RPMI7951 (cell line): ENCODE measurements at regions not wholly inside any gene's neighbourhood (a gene's known extent, or its start where the extent isn't known, plus 50 kb on each side); places are given as distances from the start of the nearest gene placed in this dataset.
A peak's percentile ranks its signal among the peaks of the same experiment; 100 is the strongest.
"Not testable (repeated sequence)": the region's sequence is repeated elsewhere in the genome, so short reads cannot be mapped to it uniquely, and the experiment has no call there.

Source experiments
- DNase-seq: peaks from one replicate; pipeline ENCODE4 v3.0.0-alpha.2; 2012; ENCODE audit warnings: low read depth

DNA sequence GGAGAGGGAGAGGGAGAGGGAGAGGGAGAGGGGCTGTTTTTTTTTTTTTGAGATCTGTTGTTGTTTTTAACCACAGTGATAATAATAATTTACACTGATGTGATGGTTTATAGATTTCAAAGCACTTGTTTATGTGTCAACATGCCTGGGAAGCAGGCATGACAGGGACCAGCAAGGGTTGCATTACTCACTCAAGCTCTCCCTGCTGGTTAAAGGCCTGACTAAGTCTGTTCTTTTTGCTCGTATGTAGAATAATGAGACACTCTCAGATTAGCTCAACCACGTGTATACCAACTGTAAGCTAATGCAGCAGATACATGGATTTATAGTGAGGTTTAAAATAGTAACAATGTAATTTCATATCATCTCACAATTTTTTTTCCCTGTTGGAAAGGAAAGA lies 134.6 kb upstream of the BOD1L1 start:
- no peak for DNase-seq

DNA sequence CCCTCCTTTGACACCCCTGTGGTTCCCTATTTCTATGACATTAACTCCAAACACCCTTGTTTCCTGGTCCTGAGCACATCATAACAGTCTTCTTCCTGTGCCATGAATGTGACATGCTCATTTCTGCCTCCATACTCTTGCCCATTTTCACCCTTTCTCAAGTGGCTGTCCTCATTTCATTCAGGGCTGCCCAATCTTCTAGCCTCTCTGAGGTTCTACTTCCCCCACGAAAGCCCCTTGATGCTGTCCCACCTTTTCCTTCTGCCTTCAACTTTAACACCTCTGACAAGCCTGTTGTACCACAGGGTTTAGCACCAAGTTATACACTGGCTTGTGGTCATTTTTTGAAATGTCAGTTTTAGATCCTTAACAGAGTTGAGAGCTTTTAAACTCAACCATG lies 136.2 kb upstream of the BOD1L1 start:
- no peak for DNase-seq

DNA sequence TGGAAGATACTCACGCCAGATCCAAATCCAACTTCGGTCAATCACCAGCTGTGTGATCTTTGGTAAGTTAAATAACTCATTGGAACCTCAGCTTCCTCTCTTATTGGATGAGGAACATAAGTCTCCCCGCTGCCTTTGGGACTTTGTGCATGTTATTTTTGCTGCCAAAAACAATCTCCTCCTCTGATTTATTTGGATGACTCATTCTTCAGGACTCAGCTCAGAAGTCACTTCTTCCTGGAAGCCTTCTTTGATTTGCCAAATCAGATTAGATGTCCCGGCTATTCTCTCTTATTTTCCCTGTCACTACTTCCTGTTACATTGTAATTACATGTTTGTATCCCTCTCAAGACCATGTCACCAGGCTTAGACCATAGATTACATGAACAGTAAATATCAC lies 138.0 kb upstream of the BOD1L1 start:
- peak; percentile 8 for DNase-seq

DNA sequence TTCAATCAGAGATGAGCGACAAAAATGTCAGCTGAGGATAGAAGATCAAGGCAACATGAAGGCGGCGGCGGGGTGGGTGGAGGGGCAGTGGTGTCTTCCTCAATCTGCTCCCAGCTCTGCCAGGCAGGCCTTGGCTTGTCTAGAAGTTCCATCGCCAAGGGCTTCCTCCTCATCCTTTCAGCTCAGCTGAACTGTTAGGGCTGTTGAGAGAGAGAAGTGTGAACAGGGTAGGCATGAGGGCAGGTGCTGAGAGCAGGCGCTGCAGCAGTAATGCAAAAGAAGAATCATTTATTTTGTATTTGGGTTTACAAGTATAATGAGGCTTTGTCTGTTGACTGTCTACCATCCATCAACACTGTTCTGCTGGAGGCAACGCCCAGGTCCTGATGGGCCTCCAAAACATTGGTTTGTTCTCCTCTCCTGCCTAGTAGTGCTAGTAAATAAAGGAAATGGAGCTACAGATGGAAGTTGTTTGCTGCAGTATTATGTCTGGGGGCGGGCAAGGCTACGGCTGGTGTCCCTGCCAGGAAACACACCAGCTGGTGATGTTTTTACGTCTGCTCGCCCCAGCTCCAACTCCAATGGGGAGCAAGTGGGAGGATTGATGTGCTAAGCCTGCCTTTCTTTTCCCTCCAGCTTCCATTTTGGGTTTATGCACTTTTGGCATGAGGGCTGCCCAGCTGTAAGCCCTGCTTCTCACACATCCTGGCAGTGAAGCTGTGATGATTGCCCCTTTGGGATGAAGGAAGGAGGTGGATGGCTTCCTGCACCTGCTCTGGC lies 139.4 kb upstream of the BOD1L1 start:
- peak; percentile 3 for DNase-seq

DNA sequence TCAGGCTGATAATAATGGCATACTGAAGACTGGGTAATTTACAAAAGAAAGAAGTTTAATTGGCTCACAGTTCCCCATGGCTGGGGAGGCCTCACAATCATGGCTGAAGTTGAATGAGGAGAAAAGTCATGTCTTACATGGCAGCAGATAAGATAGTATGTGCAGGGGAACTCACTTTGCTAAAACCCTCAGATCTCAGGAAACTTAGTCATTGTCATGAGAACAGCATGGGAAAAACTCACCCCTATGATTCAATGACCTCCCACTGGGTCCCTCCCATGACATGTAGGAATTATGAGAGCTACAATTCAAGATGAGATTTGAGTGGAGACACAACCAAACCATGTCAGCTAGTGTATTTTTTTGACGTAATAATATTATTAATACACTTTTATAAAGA lies 149.8 kb upstream of the BOD1L1 start:
- no peak for DNase-seq

DNA sequence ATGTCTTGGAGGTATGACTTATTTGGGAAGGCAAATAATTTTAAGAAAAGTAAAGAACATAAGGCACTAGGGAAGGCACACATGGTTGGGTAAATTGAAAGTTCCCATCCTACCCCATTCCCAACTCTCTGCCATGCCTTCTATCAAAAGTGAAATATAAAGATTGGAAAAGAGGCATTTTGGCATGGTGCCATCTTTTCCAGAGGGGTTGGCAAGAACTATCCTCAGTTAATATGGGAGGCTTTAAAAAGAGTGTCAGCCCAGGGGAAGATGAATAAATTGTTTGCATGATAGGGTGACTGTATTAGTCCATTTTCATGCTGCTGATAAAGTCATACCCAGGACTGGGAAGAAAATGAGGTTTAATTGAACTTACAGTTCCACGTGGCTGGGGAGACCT lies 150.8 kb upstream of the BOD1L1 start:
- no peak for DNase-seq

DNA sequence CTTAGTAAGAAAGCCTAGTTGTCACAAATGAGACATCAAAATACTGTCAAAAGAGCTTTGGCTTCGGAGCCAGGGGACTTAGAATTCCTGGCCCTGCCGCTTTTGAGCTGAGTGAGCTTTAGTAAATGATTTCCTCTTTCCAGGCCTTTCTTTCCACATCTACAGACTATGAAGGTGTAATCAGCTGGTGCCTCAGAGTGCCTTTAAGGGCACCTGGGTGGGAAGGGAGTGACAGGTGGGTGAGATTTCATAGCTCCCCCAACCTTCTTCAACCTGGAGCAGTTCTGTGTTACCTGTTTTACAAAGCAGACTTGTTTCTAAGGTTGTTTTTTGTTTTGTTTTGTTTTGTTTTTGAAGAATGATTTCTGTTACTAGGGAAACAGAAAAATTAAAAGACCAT lies 154.7 kb upstream of the BOD1L1 start:
- no peak for DNase-seq

DNA sequence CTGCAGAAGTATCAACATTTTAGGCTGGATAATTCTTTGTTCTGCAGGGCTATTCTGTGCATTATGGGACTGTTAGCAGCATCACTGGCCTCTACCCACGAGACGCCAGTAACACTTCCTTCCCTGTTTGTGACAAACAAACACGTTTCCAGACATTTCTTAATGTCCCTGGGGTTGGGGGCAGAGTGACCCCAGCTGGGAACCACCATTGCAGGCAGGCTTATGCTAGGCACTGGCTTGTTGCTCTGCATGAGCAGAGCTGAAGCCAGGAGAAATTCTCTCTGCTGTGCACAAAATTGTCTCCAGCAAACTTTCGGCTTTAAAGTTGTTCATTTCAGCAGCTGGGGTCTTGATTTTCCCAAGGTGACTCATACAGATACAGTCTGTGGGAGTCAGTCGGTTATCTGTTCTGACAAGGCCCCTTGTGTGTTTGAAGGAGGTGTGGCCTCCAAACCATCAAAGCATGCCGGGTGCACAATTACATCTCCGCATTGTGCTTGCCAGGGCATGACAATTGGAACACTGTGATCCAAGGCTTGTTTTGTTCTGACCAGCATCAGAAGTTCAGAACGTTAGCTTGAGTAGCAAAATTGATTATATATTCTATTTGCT lies 156.4 kb upstream of the BOD1L1 start:
- DNase-seq, result peak; percentile 71

DNA sequence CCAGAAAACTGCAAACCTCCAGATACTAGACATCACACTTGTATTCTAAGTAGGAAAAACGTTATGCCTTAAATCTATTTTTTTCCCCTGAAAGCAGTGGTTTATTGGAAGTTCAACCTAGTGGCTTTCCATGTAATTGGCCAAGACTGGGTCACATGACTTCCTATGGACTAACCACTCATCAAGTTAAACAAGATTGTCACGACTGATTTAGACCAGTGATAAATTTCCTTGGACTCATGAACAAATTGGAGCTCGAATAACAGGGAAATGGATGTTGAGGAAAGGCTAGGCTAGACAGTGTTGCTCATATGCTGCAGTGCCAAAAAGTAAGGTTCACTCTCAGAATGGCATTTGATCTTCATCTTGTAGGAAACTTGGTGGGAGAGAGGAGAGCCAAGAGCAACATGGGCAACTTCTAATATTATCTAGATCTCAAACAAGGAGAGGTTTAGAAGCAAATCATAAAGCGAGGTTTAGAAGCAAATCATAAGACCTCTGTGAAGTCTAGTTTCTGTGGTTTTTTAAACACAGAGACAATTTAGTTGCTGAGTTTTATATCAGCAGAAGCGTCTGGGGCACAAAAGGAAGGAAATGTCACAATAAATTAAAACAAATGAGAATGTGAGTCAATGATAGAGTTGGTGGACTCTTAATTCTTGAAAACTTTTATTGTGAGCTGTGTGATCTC lies 165.6 kb upstream of the BOD1L1 start:
- no peak for DNase-seq

DNA sequence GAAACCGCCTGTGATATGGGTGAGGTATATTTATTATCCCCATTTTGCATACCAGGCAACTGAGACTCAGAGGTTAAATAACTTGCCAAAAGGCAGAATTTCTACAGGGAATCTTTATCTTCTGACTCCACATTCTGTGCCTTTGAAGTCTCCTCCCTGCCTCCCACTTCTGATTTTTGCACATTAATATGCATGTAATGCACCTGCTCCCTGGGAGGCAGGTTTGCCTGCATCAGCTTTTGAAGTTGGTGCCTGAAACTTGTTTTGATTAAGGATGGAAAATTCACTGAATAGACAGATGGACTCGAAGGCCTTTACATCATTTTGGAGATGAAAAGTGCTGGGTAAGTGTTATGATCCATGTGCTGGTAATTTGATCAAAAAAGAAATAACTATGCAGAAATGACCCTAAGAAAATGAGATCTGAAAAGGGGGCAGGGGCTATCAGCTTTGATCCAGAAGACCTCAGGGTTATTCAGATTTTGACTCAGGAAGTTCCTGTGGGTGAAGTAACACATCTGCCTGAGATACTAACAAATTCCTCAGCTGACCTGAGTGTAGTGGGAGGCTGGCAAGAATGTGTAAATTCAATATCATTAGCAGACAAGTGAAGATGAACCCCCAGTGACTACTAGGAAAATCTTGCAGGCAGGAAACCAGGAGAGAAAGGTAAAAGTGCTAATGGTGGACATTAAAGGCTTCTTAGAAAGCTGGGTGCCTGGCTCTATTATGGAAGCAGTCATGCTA lies 167.5 kb upstream of the BOD1L1 start:
- no peak for DNase-seq

DNA sequence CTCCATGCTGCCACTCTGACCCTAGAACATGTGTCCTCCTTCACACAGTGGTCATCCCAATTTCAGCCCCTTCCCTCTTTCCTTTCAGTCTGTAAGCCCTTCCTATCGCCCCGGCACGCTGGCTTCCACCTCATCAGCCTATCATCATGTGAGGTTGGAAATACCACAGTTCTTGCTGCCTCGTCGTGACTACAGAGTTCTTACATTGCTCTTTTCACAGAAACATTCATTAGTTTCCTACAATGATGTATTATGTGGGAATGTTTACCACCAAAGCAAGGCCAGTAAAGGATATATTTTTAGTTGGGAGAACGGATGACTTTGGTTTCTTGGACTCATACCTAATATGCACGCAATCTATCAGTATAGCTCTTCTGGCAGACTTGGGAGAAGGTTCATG lies 169.5 kb upstream of the BOD1L1 start:
- no peak for DNase-seq

DNA sequence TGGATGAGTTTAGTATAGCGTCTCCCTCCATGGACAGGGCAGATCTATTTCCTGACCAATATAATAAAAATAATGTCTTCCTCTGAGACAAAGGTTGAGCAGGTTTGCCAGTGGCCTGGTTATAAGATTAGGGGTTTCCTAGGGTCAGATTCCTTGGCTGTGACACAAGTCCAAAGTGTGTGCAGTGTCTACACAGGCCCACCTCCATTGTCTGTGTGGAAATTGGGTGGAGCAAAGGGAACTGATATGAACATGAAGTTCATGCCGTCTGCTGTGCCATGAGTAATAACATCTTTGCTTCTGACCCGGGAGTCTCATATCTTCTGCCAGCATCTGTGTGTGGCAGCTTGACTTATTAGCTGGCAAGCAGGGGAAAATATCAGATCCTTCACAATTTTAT lies 187.7 kb upstream of the BOD1L1 start:
- DNase-seq, result no peak

DNA sequence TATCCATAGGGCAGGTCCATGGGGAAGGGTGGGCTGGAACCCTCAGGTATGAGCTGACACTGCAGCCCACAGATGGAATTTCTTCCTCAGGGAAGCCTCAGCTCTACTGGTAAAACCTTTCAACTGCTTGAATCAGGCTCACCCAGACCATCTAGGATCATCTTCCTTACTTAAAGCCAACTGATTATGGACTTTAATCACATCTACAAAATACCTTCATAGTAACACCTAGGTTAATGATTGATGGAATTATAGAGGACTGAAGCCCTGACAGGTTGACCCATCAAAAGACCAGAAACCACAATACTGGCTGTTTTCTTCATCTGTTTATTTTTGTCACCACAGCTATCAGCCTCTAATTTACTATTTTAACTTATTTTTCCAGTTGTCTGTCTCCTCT lies 188.9 kb upstream of the BOD1L1 start:
- no peak for DNase-seq

DNA sequence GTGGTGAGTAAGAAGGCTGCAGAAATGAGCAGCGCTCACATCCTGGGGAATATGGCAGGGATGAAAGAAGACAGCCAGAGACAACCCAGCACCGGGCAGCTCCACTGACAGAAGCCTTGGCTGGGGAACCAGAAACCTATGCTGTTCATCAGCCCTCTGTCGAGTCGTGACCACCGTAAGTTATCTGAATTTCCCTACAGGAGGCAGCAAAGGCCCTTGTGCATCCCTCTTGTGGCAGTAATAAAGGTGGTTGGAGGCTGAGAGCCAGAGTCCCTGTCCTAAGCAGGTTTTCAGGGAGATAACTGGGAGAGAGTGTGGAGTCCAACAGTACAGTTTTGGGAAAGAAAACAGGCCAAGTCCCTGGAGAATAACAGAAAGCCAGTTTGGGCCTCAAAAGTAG lies 194.0 kb upstream of the BOD1L1 start:
- DNase-seq, result peak; percentile 4

DNA sequence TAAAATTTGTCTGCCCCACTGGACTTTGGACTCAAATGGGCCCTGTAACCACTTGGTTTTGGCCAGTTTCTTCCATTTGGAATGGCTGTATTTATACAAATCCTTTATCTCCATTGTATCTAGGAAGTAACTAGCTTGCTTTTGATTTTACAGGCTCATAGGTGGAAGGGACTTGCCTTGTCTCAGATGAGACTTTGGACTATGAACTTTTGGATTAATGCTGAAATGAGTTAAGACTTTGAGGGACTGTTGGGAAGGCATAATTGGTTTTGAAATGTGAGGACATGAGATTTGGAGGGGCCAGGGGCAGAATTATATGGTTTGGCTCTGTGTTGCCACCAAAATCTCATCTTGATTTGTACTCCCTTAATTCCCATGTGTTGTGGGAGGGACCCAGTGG lies 198.3 kb upstream of the BOD1L1 start:
- DNase-seq, result not testable (repeated sequence)

DNA sequence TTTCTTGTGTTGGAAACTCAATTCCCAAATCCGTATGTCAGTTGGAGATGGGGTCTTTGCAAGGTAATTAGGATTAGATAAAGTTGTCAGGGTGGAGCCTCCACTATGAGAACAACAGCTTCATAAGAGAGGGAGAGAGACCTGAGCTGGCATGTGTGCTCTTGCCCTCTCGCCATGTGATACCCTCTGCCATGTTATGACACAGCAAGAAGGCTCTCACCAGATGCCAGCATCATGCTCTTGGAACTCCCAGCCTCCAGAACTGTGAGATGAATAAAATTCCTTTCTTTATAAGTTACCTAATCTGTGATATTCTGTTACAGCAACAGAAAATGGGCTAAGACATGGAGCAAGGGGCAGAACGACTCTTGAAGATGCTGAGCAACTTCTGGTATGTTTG lies 201.9 kb upstream of the BOD1L1 start:
- peak; percentile 4 for DNase-seq

DNA sequence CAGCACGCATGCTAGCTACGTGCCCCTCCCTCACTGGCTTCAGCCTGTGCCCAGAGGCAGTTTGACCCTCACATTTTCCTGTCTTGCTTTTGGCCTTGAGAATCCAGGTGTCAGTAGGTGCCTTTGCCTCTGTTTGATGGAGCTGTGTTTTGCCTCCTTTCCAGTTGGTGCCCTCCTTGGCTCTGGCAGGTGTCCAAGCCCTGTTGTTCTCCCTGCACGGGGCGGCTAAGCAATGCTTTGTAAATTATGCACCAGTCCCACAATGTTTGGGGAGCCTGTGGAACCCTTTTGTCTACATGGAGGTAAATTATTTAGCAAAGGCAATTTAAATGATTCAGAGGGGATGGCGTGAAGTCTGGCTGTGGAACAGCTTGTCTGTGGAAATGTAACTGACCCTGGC lies 202.9 kb upstream of the BOD1L1 start:
- no peak for DNase-seq

DNA sequence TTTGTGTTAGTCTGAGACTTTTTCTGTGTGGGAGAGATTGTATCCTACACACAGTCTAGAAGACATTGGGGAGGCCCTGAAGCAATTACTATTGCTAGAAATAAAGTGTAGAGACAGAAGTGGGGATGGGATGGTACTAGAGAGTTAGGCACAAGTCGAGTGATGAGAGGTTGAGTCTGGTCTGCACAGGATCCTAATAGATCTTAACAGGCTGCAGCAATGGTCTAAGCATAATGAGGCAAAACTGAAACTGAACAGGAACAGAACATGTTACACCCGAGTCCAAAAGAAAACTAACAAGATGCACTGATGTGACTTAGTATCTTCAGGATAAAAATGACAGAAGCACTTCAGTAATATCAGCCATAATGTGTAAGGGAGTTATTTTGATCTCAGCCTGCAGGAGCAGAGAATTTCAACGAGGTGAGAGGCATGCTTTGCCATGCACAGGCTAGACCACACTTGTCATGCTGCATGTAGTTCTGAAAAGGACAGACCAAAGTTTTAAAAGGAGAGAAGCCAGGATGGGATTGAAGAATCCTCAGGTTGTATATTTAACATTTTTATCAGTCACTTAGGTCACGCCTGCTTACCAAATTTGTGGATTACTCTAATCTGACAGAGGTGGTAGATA lies 205.8 kb upstream of the BOD1L1 start:
- peak; percentile 1 for DNase-seq

DNA sequence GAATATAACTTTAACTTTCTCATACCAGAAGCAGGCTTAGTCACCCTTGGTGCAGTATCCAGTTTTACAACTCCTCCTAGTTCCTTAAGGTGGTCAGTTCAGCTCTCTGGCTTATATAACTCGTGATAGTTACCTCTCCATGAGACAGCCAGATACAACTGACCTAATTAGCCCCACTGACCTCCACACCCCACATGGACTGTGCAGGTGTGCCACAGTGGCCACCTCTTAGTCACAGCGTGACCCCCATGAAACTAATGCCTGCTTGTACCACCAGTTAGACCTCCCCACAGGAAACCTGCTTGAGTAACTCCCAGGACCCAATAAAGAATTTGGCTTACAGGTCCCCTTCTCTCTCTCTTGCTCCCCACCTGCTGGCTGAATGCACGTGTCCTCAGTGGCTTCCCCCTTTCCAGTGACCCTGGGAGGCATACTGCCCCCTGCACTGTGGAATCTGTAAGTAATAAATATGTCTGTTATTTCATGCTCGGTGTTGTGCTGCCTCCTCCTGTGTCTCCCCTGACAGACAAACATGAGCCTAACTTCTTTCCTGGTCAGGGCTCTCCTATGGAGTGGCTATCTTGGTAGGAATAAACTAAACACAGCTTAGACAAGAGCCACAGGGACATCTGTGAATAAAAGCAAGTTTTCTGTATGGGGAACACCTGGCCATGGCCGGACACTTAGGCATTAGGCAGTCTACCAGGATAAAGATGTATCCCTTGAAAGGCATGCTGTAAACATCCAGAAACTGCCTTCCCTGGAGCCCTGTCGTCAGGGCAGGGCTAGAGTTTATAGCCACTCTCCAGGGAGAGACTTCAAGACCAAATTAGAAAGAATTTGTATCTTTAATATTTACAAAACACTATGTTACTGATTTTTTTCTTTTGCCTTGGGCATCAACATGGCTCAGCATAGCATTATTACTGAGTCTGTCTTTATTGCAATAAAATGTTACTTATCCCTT lies 209.7 kb upstream of the BOD1L1 start:
- no peak for DNase-seq

DNA sequence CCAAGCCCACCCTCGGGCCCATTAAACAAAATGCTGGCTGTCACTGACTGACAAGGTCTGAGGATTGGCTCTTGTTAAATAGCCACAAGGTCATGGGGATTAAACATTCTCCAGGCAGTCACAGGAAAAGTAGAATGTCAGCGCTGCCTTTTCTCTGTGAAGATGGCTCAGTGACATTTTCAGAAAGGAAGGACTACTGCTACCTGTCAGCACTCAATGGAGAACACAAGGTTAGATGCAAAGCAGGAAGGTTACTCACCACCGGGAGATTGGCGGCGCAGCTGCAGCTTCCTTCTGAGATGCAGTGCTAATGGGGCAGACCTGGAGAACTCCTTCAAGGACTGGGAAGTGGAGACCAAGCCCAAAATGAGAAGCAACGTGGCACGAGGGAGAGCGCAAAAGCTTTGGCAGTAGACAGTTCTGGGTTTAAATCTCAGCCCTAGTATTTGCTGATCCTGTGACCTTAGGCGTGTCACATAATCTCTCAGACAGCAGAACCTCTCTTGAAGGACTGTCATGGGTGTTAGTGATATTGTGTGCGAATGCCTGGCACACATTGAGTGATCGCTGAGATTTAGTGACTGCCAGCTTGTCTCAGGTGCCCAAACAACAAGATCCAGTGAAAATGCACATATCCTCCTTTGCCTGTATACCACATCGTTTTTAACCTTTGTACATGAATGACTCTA lies 213.1 kb upstream of the BOD1L1 start:
- no peak for DNase-seq
